Heart right ventricle (tissue), 16 donors: ENCODE measurements at regions not wholly inside any gene's neighbourhood (a gene's known extent, or its start where the extent isn't known, plus 50 kb on each side); places are given as distances from the start of the nearest gene placed in this dataset.

Experiments used
- ATAC-seq, 8 donors: fragments of 200-7000 bp; cut with Tn5 transposase; one replicate each; pipeline ENCODE4 v1.9.1; 2020; ENCODE audit warnings: mild to moderate bottlenecking in 8 of 8, moderate library complexity in 8 of 8, moderate number of reproducible peaks in 1 of 8
- DNase-seq, 2 donors: peaks; one replicate each; pipeline ENCODE4 v3.0.0-alpha.2; 2020
- H3K27ac ChIP-seq, 10 donors: fragments of 200-600 bp; sonication (generic) in 2 of 10; one replicate each; pipeline versions ENCODE4 v1.5.0 to v1.8.0; 2020 to 2022; ENCODE audit warnings: mild to moderate bottlenecking in 3 of 10
- H3K27me3 ChIP-seq, 7 donors: fragments of 200-600 bp; one replicate each; pipeline ENCODE4 v1.8.0; 2021 to 2022; ENCODE audit warnings: mild to moderate bottlenecking in 2 of 7
- H3K36me3 ChIP-seq, 9 donors: fragments of 200-600 bp; sonication (generic) in 1 of 9; one replicate each; pipeline versions ENCODE4 v1.5.0 to v1.8.0; 2020 to 2022; ENCODE audit warnings: mild to moderate bottlenecking in 2 of 9
- H3K4me1 ChIP-seq, 9 donors: fragments of 200-600 bp; sonication (generic) in 1 of 9; one replicate each; pipeline versions ENCODE4 v1.5.0 to v1.8.0; 2020 to 2022; ENCODE audit warnings: mild to moderate bottlenecking in 4 of 9
- H3K4me3 ChIP-seq, 10 donors: fragments of 200-600 bp; sonication (generic) in 2 of 10; one replicate each; pipeline versions ENCODE4 v1.5.0 to v1.8.0; 2020 to 2022; ENCODE audit warnings: mild to moderate bottlenecking in 7 of 10, moderate library complexity in 2 of 10
- H3K9me3 ChIP-seq, 11 donors: fragments of 200-600 bp in 10 of 11; sonication (generic) in 2 of 11; one replicate each; pipeline versions ENCODE4 v1.5.0 to v1.8.0; 2013 to 2022; ENCODE audit warnings: mild to moderate bottlenecking in 2 of 11, control low read depth in 1 of 11, moderate library complexity in 1 of 11
- CTCF ChIP-seq, 9 donors: fragments of 200-600 bp; sonication (generic) in 2 of 9; IDR thresholded peaks; one replicate each; pipeline versions ENCODE4 v1.5.0 to v1.8.0; 2021 to 2022; ENCODE audit warnings: antibody characterized with exemption in 9 of 9, mild to moderate bottlenecking in 5 of 9, moderate library complexity in 1 of 9
- WGBS, 2 donors: extraction: QIAGEN DNeasy Blood & Tissue Kit; methylation state at CpG; one replicate each; pipeline ENCODE4 v1.1.7; 2013; ENCODE audit warnings: inconsistent platforms in 1 of 2; 5-methylcytosine and 5-hydroxymethylcytosine counted together
- intact Hi-C, 10 donors: fragments of 100-400 bp; cut with DNase I; formaldehyde crosslinking; loops; one replicate each; pipeline versions ENCODE4 v1.11.1 to v1.14.2; 2022
- donor health status: Arrhythmogenic right ventricular cardiomyopathy.
- donor health status: ischemic (EF 13 %, LVEDD 7.1; RV severe dilation, severe dysfunction).
- donor health status: healthy with polysubstance abuse.
- donor health status: DM: no; HTN: yes; CAD: no.
- donor health status: DM: no; HTN: no; CAD: no.
- donor health status: ischemic (EF 25% LVEDD 6.9; RV normal size, moderate dysfunction).
- donor health status: ischemic (EF 25% LVEDD 5.7; RV mildly dilated, moderate dysfunction).
- donor health status: healthy.
- donor health status: DM: yes; HTN: yes; CAD: no.
- donor health status: Ischemic cardiomyopathy.
- donor health status: ischemic (EF 35%, LVEDD 5.7; RV mildly dilated, moderate dysfunction).
- donor health status: nonischemic (EF 11% LVEDD 7.7; RV severe dilation, severe dysfunction).
- donor health status: DM: yes; HTN: yes; CAD: no.
- donor health status: PGD.
- donor health status: ischemic (EF 29% LVEDD 5.4; RV normal size, mild dysfunction).
- donor health status: nonischemic (EF 23%, LVEDD 6.1; RV moderate dilation, normal function).

GRCh38 chr18:30698571-30698970, 344.0 kb downstream of the DSC3 start:
- DNase-seq (no peak), ATAC-seq (no peak)
- no peaks in the 10 kb centered on the region for H3K9me3 ChIP-seq
- no peak overlapping the region for H3K27ac ChIP-seq
- 91 to 93% methylated on average over 1 of the region's 1 CpG for WGBS, 2 donors
- H3K36me3 ChIP-seq: no peaks in the 10 kb centered on the region
- H3K4me3 ChIP-seq: no peak overlapping the region
- H3K4me1 ChIP-seq: no peaks in the 10 kb centered on the region
- no peak for TF ChIP-seq CTCF (IDR thresholded peaks at IDR 0.05)
- no peaks in the 10 kb centered on the region for H3K27me3 ChIP-seq
- intact Hi-C loops: no loop called here

GRCh38 chr18:30696201-30696600, 346.3 kb downstream of the DSC3 start:
- no peak for DNase-seq
- ATAC-seq: no peak
- WGBS, 2 donors: 89 to 90% methylated on average over 5 of the region's 5 CpGs
- Histone ChIP-seq H3K9me3 (no peaks in the 10 kb centered on the region), H3K27ac (no peak overlapping the region), H3K36me3 (no peaks in the 10 kb centered on the region), H3K4me3 (no peak overlapping the region), H3K4me1 (no peaks in the 10 kb centered on the region), H3K27me3 (no peaks in the 10 kb centered on the region)
- no peak for TF ChIP-seq CTCF (IDR thresholded peaks at IDR 0.05)
- intact Hi-C loops: no loop called here

GRCh38 chr18:30694773-30695172, 347.8 kb downstream of the DSC3 start:
- ATAC-seq (no peak), DNase-seq (no peak)
- no peak for TF ChIP-seq CTCF (IDR thresholded peaks at IDR 0.05)
- intact Hi-C loops: no loop called here
- no peaks in the 10 kb centered on the region for H3K27me3 ChIP-seq
- 91 to 93% methylated on average over 3 of the region's 3 CpGs for WGBS, 2 donors
- no peak overlapping the region for H3K4me3 ChIP-seq
- no peak overlapping the region for H3K27ac ChIP-seq
- H3K36me3 ChIP-seq: no peaks in the 10 kb centered on the region
- H3K4me1 ChIP-seq: no peaks in the 10 kb centered on the region
- no peaks in the 10 kb centered on the region for H3K9me3 ChIP-seq

GRCh38 chr18:30689216-30689615, 353.3 kb downstream of the DSC3 start:
- no peaks in the 10 kb centered on the region for H3K36me3 ChIP-seq
- intact Hi-C loops: no loop called here
- no peak overlapping the region for H3K27ac ChIP-seq
- DNase-seq (no peak), ATAC-seq (no peak)
- no peaks in the 10 kb centered on the region for H3K9me3 ChIP-seq
- H3K27me3 ChIP-seq: no peaks in the 10 kb centered on the region
- no peaks in the 10 kb centered on the region for H3K4me1 ChIP-seq
- no peak for TF ChIP-seq CTCF (IDR thresholded peaks at IDR 0.05)
- 76 to 79% methylated on average over 2 of the region's 2 CpGs for WGBS, 2 donors
- H3K4me3 ChIP-seq: no peak overlapping the region

GRCh38 chr18:30687501-30687900, 355.0 kb downstream of the DSC3 start:
- no peak for TF ChIP-seq CTCF (IDR thresholded peaks at IDR 0.05)
- Histone ChIP-seq H3K4me1 (no peaks in the 10 kb centered on the region), H3K9me3 (no peaks in the 10 kb centered on the region), H3K27ac (no peak overlapping the region), H3K4me3 (no peak overlapping the region), H3K36me3 (no peaks in the 10 kb centered on the region), H3K27me3 (no peaks in the 10 kb centered on the region)
- 71 to 79% methylated on average over 2 of the region's 2 CpGs for WGBS, 2 donors
- DNase-seq (no peak), ATAC-seq (no peak)
- intact Hi-C loops: no loop called here
